ENCODE measurements at regions not wholly inside any gene's neighbourhood (a gene's known extent, or its start where the extent isn't known, plus 50 kb on each side); places are given as distances from the start of the nearest gene placed in this dataset.

GRCh38 chr6:170463101-170463721 is 89.9 kb downstream of the PSMB1 start:
- Histone ChIP-seq H3K36me3 (ENCODE audit: control insufficient read depth, insufficient read depth, low read length) (peaks cover 4% of the 10 kb centered on the region), H3K27me3 (ENCODE audit: control insufficient read depth, insufficient read depth, low read length) (no peaks in the 10 kb centered on the region), H3K9me3 (ENCODE audit: control insufficient read depth, insufficient read depth, low read length) (peaks cover 2% of the 10 kb centered on the region), H3K27ac (ENCODE audit: low read depth, low read length) (no peak overlapping the region), H3K4me3 (ENCODE audit: low read depth, low read length) (no peak overlapping the region), H3K4me1 (ENCODE audit: control insufficient read depth, insufficient read depth, low read length) (peaks cover 7% of the 10 kb centered on the region)
- 88% methylated on average over 20 of the region's 22 CpGs for WGBS (ENCODE audit: insufficient coverage)
- no peak for DNase-seq (ENCODE audit: low read depth in 4 of 6, low spot score in 6 of 6)

- Histone ChIP-seq H3K36me3 (ENCODE audit: control insufficient read depth, insufficient read depth, low read length) (peaks cover 4% of the 10 kb centered on the region), H3K27ac (ENCODE audit: low read depth, low read length) (no peak overlapping the region), H3K27me3 (ENCODE audit: control insufficient read depth, insufficient read depth, low read length) (no peaks in the 10 kb centered on the region), H3K9me3 (ENCODE audit: control insufficient read depth, insufficient read depth, low read length) (no peaks in the 10 kb centered on the region), H3K4me1 (ENCODE audit: control insufficient read depth, insufficient read depth, low read length) (peaks cover 7% of the 10 kb centered on the region), H3K4me3 (ENCODE audit: low read depth, low read length) (no peak overlapping the region)
- DNase-seq (ENCODE audit: low read depth in 4 of 6, low spot score in 6 of 6) = no peak
- 83% methylated on average over 3 of the region's 7 CpGs for WGBS (ENCODE audit: insufficient coverage)
Measured at GRCh38 chr6:170462366-170463020, 90.6 kb downstream of the PSMB1 start.

- Histone ChIP-seq H3K27ac (ENCODE audit: low read depth, low read length) (no peak overlapping the region), H3K9me3 (ENCODE audit: control insufficient read depth, insufficient read depth, low read length) (no peaks in the 10 kb centered on the region), H3K4me3 (ENCODE audit: low read depth, low read length) (no peak overlapping the region), H3K27me3 (ENCODE audit: control insufficient read depth, insufficient read depth, low read length) (no peaks in the 10 kb centered on the region), H3K4me1 (ENCODE audit: control insufficient read depth, insufficient read depth, low read length) (peaks cover 14% of the 10 kb centered on the region), H3K36me3 (ENCODE audit: control insufficient read depth, insufficient read depth, low read length) (peaks cover 4% of the 10 kb centered on the region)
- no peak for DNase-seq (ENCODE audit: low read depth in 4 of 6, low spot score in 6 of 6)
- 92% methylated on average over 23 of the region's 23 CpGs for WGBS (ENCODE audit: insufficient coverage)
Measured at GRCh38 chr6:170461556-170462365, 91.3 kb downstream of the PSMB1 start.

GRCh38 chr6:170461111-170461510 is 92.0 kb downstream of the PSMB1 start:
- 91% methylated on average over 9 of the region's 10 CpGs for WGBS (ENCODE audit: insufficient coverage)
- no peaks in the 10 kb centered on the region for H3K27me3 ChIP-seq (ENCODE audit: control insufficient read depth, insufficient read depth, low read length)
- H3K4me1 ChIP-seq (ENCODE audit: control insufficient read depth, insufficient read depth, low read length) = peaks cover 14% of the 10 kb centered on the region
- H3K4me3 ChIP-seq (ENCODE audit: low read depth, low read length) = no peak overlapping the region
- no peak for DNase-seq (ENCODE audit: low read depth in 4 of 6, low spot score in 6 of 6)
- H3K36me3 ChIP-seq (ENCODE audit: control insufficient read depth, insufficient read depth, low read length) = peaks cover 4% of the 10 kb centered on the region
- H3K27ac ChIP-seq (ENCODE audit: low read depth, low read length) = no peak overlapping the region
- no peaks in the 10 kb centered on the region for H3K9me3 ChIP-seq (ENCODE audit: control insufficient read depth, insufficient read depth, low read length)

GRCh38 chr6:170460641-170461040 is 92.5 kb downstream of the PSMB1 start:
- no peak for DNase-seq (ENCODE audit: low read depth in 4 of 6, low spot score in 6 of 6)
- Histone ChIP-seq H3K36me3 (ENCODE audit: control insufficient read depth, insufficient read depth, low read length) (peaks cover 4% of the 10 kb centered on the region), H3K4me1 (ENCODE audit: control insufficient read depth, insufficient read depth, low read length) (peaks cover 14% of the 10 kb centered on the region), H3K4me3 (ENCODE audit: low read depth, low read length) (no peak overlapping the region), H3K27ac (ENCODE audit: low read depth, low read length) (no peak overlapping the region), H3K9me3 (ENCODE audit: control insufficient read depth, insufficient read depth, low read length) (no peaks in the 10 kb centered on the region), H3K27me3 (ENCODE audit: control insufficient read depth, insufficient read depth, low read length) (no peaks in the 10 kb centered on the region)
- 94% methylated on average over 2 of the region's 7 CpGs for WGBS (ENCODE audit: insufficient coverage)

- Histone ChIP-seq H3K4me1 (ENCODE audit: control insufficient read depth, insufficient read depth, low read length) (peaks cover 14% of the 10 kb centered on the region), H3K36me3 (ENCODE audit: control insufficient read depth, insufficient read depth, low read length) (peaks cover 4% of the 10 kb centered on the region), H3K27ac (ENCODE audit: low read depth, low read length) (no peak overlapping the region), H3K27me3 (ENCODE audit: control insufficient read depth, insufficient read depth, low read length) (no peaks in the 10 kb centered on the region), H3K9me3 (ENCODE audit: control insufficient read depth, insufficient read depth, low read length) (no peaks in the 10 kb centered on the region), H3K4me3 (ENCODE audit: low read depth, low read length) (no peak overlapping the region)
- 88% methylated on average over 6 of the region's 6 CpGs for WGBS (ENCODE audit: insufficient coverage)
- no peak for DNase-seq (ENCODE audit: low read depth in 4 of 6, low spot score in 6 of 6)
Measured at GRCh38 chr6:170459451-170459850, 93.7 kb downstream of the PSMB1 start.

- DNase-seq (ENCODE audit: low read depth in 4 of 6, low spot score in 6 of 6) = no peak
- 76% methylated on average over 7 of the region's 11 CpGs for WGBS (ENCODE audit: insufficient coverage)
- no peaks in the 10 kb centered on the region for H3K9me3 ChIP-seq (ENCODE audit: control insufficient read depth, insufficient read depth, low read length)
- H3K27ac ChIP-seq (ENCODE audit: low read depth, low read length) = no peak overlapping the region
- no peaks in the 10 kb centered on the region for H3K27me3 ChIP-seq (ENCODE audit: control insufficient read depth, insufficient read depth, low read length)
- H3K4me1 ChIP-seq (ENCODE audit: control insufficient read depth, insufficient read depth, low read length) = peaks cover 10% of the 10 kb centered on the region
- H3K36me3 ChIP-seq (ENCODE audit: control insufficient read depth, insufficient read depth, low read length) = peaks cover 4% of the 10 kb centered on the region
- no peak overlapping the region for H3K4me3 ChIP-seq (ENCODE audit: low read depth, low read length)
Measured at GRCh38 chr6:170456886-170457698, 96.0 kb downstream of the PSMB1 start.
